HepG2 (cell line): ENCODE measurements at regions not wholly inside any gene's neighbourhood (a gene's known extent, or its start where the extent isn't known, plus 50 kb on each side); places are given as distances from the start of the nearest gene placed in this dataset.

ENCODE experiments used
- ATAC-seq: fragments of 200-7000 bp; cut with Tn5 transposase; 3 replicates; pipeline ENCODE4 v1.9.1; 2020; ENCODE audit warnings: mild to moderate bottlenecking, moderate library complexity
- BruUV-seq: library from RNA; stranded (reverse); fragments of 400-500 nt; replicated peaks from 2 replicates; lab custom pipeline; 2021; lab: Mats Ljungman, UMichigan
- CTCF ChIA-PET: fragments of 300-600 bp; formaldehyde crosslinking; extraction: SDS; loops from one replicate; lab custom pipeline; 2021; ENCODE audit warnings: low total read pairs, inconsistent platforms, low intra/inter-chr PET ratio; lab: Yijun Ruan, JAX
- POLR2A ChIA-PET: fragments of 350-600 bp; sonication (Branson Sonifier 250); formaldehyde crosslinking; loops from one replicate; lab custom pipeline; 2020; ENCODE audit warnings: antibody characterized with exemption, inconsistent platforms; lab: Yijun Ruan, JAX
- DNase-seq: peaks from one replicate; pipeline ENCODE4 v3.0.0-alpha.2; 2015; ENCODE audit warnings: low spot score
- FAIRE-seq: peaks from 3 replicates; lab custom pipeline; 2011; peaks lifted over from hg19 to GRCh38; lab: Jason Lieb, UNC
- H2AFZ ChIP-seq: one replicate; pipeline ENCODE4 v1.6.1; 2011; ENCODE audit warnings: low read length, inconsistent platforms
- H3K27ac ChIP-seq: fragments of 300-600 bp; 3 replicates; pipeline ENCODE4 v1.8.0; 2011; ENCODE audit warnings: mixed run types, mild to moderate bottlenecking, mixed read lengths, low read length, inconsistent platforms; ENCODE audit not compliant: insufficient read depth; ENCODE audit errors: extremely low read length
- H3K27me3 ChIP-seq, 2 experiments: fragments of 200-600 bp in 1 of 2; 2 replicates in 1 of 2; 3 replicates in 1 of 2; pipeline versions ENCODE4 v1.6.0 to v1.8.0; 2011; ENCODE audit warnings: low read length in 2 of 2, mild to moderate bottlenecking in 2 of 2, moderate library complexity in 2 of 2, inconsistent platforms in 1 of 2; ENCODE audit not compliant: insufficient read depth in 2 of 2, control insufficient read depth in 1 of 2
- H3K36me3 ChIP-seq, 2 experiments: fragments of 200-600 bp in 1 of 2; replicated peaks in 1 of 2; 2 replicates in 1 of 2; 3 replicates in 1 of 2; pipeline versions ENCODE4 v1.5.1 to v1.8.0; 2011; ENCODE audit warnings: low read length in 2 of 2, inconsistent platforms in 1 of 2; ENCODE audit not compliant: insufficient read depth in 2 of 2, control insufficient read depth in 1 of 2
- H3K4me1 ChIP-seq: 2 replicates; pipeline ENCODE4 v1.5.1; 2012; ENCODE audit warnings: low read length, inconsistent platforms; ENCODE audit not compliant: insufficient read depth
- H3K4me2 ChIP-seq: 2 replicates; pipeline ENCODE4 v1.6.0; 2011; ENCODE audit warnings: low read depth, low read length, inconsistent platforms
- H3K4me3 ChIP-seq, 3 experiments: fragments of 200-600 bp in 1 of 3; sonication (generic), shearing (Covaris generic) in 1 of 3; replicated peaks in 1 of 3; 2 replicates each; pipeline ENCODE4 v1.5.1; 2011 to 2016; ENCODE audit warnings: low read length in 3 of 3, inconsistent platforms in 2 of 3, low read depth in 2 of 3, mild to moderate bottlenecking in 2 of 3, control low read depth in 1 of 3, mixed read lengths in 1 of 3; ENCODE audit not compliant: insufficient read depth in 1 of 3
- H3K79me2 ChIP-seq: one replicate; pipeline ENCODE4 v1.6.1; 2011; ENCODE audit warnings: low read length, inconsistent platforms; ENCODE audit not compliant: insufficient read depth
- H3K9ac ChIP-seq: 2 replicates; pipeline ENCODE4 v1.6.0; 2011; ENCODE audit warnings: mild to moderate bottlenecking, low read depth, low read length, inconsistent platforms; ENCODE audit not compliant: insufficient read depth
- H3K9me3 ChIP-seq: 2 replicates; pipeline ENCODE4 v1.5.1; 2012; ENCODE audit warnings: mild to moderate bottlenecking, low read length
- H4K20me1 ChIP-seq: 2 replicates; pipeline ENCODE4 v1.6.0; 2011; ENCODE audit warnings: inconsistent platforms, mild to moderate bottlenecking, low read length, moderate library complexity; ENCODE audit not compliant: insufficient read depth
- DNMT3B ChIP-seq: conservative IDR thresholded peaks from 2 replicates; pipeline ENCODE4 v1.6.1; 2016; ENCODE audit warnings: missing biosample characterization, control low read depth
- HHEX ChIP-seq: IDR thresholded peaks from 2 replicates; pipeline ENCODE4 v1.6.1; 2016; ENCODE audit warnings: control low read depth
- HMGA1 ChIP-seq: sonication (generic); formaldehyde crosslinking; conservative IDR thresholded peaks from 2 replicates; pipeline ENCODE4 v1.4.0; 2020; ENCODE audit warnings: missing genetic modification reagents
- IRF9 ChIP-seq: sonication (generic); formaldehyde crosslinking; IDR thresholded peaks from 2 replicates; pipeline ENCODE4 v1.8.0; 2022; ENCODE audit warnings: missing genetic modification reagents, mild to moderate bottlenecking, borderline replicate concordance
- PAXIP1 ChIP-seq: sonication (generic); formaldehyde crosslinking; conservative IDR thresholded peaks from 2 replicates; pipeline ENCODE4 v1.4.0; 2020; ENCODE audit warnings: mild to moderate bottlenecking, missing genetic modification reagents, moderate library complexity
- PCBP2 ChIP-seq: fragments of 200-400 bp; formaldehyde crosslinking; optimal IDR thresholded peaks from 2 replicates; pipeline ENCODE3; 2018; ENCODE audit warnings: low read length, low read depth; ENCODE audit not compliant: poor library complexity, severe bottlenecking
- POGZ ChIP-seq: sonication (generic); formaldehyde crosslinking; IDR thresholded peaks from 2 replicates; pipeline ENCODE4 v1.4.0; 2020; ENCODE audit warnings: mild to moderate bottlenecking, missing genetic modification reagents
- ZNF530 ChIP-seq: sonication (generic); formaldehyde crosslinking; IDR thresholded peaks from 2 replicates; pipeline ENCODE4 v1.5.0; 2020; ENCODE audit warnings: low read depth, mild to moderate bottlenecking, missing genetic modification reagents
- ZNF589 ChIP-seq: sonication (generic); formaldehyde crosslinking; conservative IDR thresholded peaks from 2 replicates; pipeline ENCODE4 v1.8.0; 2022; ENCODE audit warnings: mild to moderate bottlenecking, moderate library complexity, missing genetic modification reagents
- ZNF709 ChIP-seq: sonication (generic); formaldehyde crosslinking; IDR thresholded peaks from 2 replicates; pipeline ENCODE4 v1.5.0; 2020; ENCODE audit warnings: mild to moderate bottlenecking, missing genetic modification reagents
- WGBS: methylation state at CpG from one replicate; pipeline ENCODE4 v1.1.6; 2017; ENCODE audit warnings: low lambda C conversion rate; 5-methylcytosine and 5-hydroxymethylcytosine counted together
- in situ Hi-C: cut with HindIII; loops from 2 replicates; pipeline ENCODE4 v1.10.0; 2017; ENCODE audit warnings: low pct_unique_long_range_greater_than_20kb; ENCODE audit not compliant: extremely low pct_ligation_motif_present
- intact Hi-C: fragments of 100-400 bp; cut with micrococcal nuclease; formaldehyde crosslinking; loops from one replicate; pipeline ENCODE4 v1.10.0; 2022; ENCODE audit not compliant: unreplicated experiment

DNA sequence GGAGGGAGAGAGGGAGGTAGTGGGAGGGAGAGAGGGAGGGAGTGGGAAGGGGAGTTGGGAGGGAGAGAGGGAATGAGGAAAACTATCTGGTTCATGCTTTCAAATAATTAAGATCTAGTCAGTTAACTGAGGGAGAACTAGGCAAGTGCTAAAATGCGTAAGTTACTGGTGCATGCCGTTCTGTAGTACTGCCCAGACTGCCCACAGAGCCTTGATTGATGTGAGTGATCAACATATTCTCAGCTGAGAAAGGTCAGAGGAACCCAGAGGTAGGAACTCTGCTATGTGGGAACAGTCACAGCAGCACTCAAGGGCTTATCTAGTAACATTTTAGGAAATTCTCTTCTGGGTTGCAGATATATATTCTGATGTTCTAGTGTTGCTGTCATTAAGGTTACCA lies 149.8 kb upstream of the ROBO1 start:
- Histone ChIP-seq H3K9ac (no peak overlapping the region), H3K9me3 (no peaks in the 10 kb centered on the region), H3K27ac (no peak overlapping the region), H3K4me3 (no peak overlapping the region), H3K79me2 (no peaks in the 10 kb centered on the region), H4K20me1 (no peaks in the 10 kb centered on the region), H3K36me3 (no peaks in the 10 kb centered on the region), H3K4me1 (no peaks in the 10 kb centered on the region), H3K4me2 (no peak overlapping the region), H2AFZ (no peak overlapping the region), H3K27me3 (no peaks in the 10 kb centered on the region)
- intact Hi-C loops: no loop called here
- no peak for ATAC-seq
- BruUV-seq: no TSS peak
- no peak for DNase-seq
- in situ Hi-C loops: no loop called here
- no peak for FAIRE-seq
- ChIA-PET CTCF (no interaction called here), POLR2A (no interaction called here)
- 10% methylated on average over 2 of the region's 2 CpGs for WGBS
- TF ChIP-seq ZNF589 (CRISPR knock-in tag) (no peak), IRF9 (CRISPR knock-in tag) (no peak), HMGA1 (CRISPR knock-in tag) (no peak), PCBP2 (peak; percentile 56), POGZ (CRISPR knock-in tag) (no peak)

GRCh38 chr3:79910337-79910736 lies 142.5 kb upstream of the ROBO1 start:
- FAIRE-seq (no peak), DNase-seq (no peak), ATAC-seq (no peak)
- intact Hi-C loops: no loop called here
- Histone ChIP-seq H3K4me3 (no peak overlapping the region), H3K9me3 (no peaks in the 10 kb centered on the region), H2AFZ (no peak overlapping the region), H3K27ac (no peak overlapping the region), H3K9ac (no peak overlapping the region), H3K79me2 (no peaks in the 10 kb centered on the region), H3K4me1 (no peaks in the 10 kb centered on the region), H3K36me3 (no peaks in the 10 kb centered on the region), H3K4me2 (no peak overlapping the region), H4K20me1 (no peaks in the 10 kb centered on the region), H3K27me3 (no peaks in the 10 kb centered on the region)
- no TSS peak for BruUV-seq
- ChIA-PET CTCF (no interaction called here), POLR2A (no interaction called here)
- 2% methylated on average over 2 of the region's 2 CpGs for WGBS
- in situ Hi-C loops: no loop called here
- TF ChIP-seq ZNF709 (CRISPR knock-in tag): no peak
- TF ChIP-seq PAXIP1: no peak
- no peak for TF ChIP-seq HHEX (CRISPR knock-in tag)
- no peak for TF ChIP-seq DNMT3B
- no peak for TF ChIP-seq ZNF530 (CRISPR knock-in tag)
